ENCODE measurements at regions not wholly inside any gene's neighbourhood (a gene's known extent, or its start where the extent isn't known, plus 50 kb on each side); places are given as distances from the start of the nearest gene placed in this dataset.

DNA sequence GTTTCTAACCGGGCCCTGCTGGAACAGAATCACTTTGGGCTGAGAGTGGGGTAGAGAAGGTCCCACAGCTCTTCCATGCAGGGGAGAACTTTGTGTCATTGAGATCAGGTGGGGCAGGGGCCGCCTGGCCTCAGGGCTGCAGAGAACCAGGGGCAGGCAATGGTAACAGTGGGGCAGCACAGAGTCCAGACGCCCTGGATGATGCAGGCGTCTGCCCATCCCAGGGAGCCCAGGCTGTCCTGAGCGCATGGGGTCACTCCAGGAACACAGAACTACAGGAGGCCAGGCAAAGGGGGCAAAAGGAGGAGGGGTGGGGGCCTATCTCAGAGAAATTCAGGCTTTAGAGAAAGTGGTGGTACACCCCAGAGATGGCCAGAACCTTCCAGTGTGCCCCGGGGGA, 121.3 kb downstream of the NDUFA10 start:
- Mint-ChIP-seq H3K27me3 (no peaks in the 10 kb centered on the region), H3K4me3 (no peak overlapping the region), H3K9me3 (no peaks in the 10 kb centered on the region), H3K27ac (no peak overlapping the region), H3K4me1 (ENCODE audit: low read depth) (no peaks in the 10 kb centered on the region), H3K36me3 (ENCODE audit: low read depth) (no peaks in the 10 kb centered on the region)
- Histone ChIP-seq H3K4me3 (ENCODE audit: low read length) (no peak overlapping the region), H3K9me3 (ENCODE audit: control insufficient read depth in 1 of 2, insufficient read depth in 1 of 2, low read length in 2 of 2) (peaks cover 0 to 8% of the 10 kb centered on the region in 2 experiments), H3K36me3 (ENCODE audit: insufficient read depth, low read length) (no peaks in the 10 kb centered on the region), H3K4me1 (ENCODE audit: insufficient read depth, low read length) (no peaks in the 10 kb centered on the region), H3K27ac (ENCODE audit: low read depth in 1 of 2, low read length in 2 of 2) (no peak overlapping the region), H3K27me3 (ENCODE audit: control insufficient read depth in 1 of 2, insufficient read depth in 2 of 2, low read length in 2 of 2) (no peaks in the 10 kb centered on the region)
- TF ChIP-seq, protein P1, sequence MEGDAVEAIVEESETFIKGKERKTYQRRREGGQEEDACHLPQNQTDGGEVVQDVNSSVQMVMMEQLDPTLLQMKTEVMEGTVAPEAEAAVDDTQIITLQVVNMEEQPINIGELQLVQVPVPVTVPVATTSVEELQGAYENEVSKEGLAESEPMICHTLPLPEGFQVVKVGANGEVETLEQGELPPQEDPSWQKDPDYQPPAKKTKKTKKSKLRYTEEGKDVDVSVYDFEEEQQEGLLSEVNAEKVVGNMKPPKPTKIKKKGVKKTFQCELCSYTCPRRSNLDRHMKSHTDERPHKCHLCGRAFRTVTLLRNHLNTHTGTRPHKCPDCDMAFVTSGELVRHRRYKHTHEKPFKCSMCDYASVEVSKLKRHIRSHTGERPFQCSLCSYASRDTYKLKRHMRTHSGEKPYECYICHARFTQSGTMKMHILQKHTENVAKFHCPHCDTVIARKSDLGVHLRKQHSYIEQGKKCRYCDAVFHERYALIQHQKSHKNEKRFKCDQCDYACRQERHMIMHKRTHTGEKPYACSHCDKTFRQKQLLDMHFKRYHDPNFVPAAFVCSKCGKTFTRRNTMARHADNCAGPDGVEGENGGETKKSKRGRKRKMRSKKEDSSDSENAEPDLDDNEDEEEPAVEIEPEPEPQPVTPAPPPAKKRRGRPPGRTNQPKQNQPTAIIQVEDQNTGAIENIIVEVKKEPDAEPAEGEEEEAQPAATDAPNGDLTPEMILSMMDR (IDR thresholded peaks at IDR 0.05), result no peak
- no peak for DNase-seq
- intact Hi-C loops (cut with DNase I, micrococcal nuclease), result no loop called here
- ChIA-PET CTCF (no interaction called here), POLR2A (no interaction called here)
- no peak for ATAC-seq (ENCODE audit: poor library complexity)

DNA sequence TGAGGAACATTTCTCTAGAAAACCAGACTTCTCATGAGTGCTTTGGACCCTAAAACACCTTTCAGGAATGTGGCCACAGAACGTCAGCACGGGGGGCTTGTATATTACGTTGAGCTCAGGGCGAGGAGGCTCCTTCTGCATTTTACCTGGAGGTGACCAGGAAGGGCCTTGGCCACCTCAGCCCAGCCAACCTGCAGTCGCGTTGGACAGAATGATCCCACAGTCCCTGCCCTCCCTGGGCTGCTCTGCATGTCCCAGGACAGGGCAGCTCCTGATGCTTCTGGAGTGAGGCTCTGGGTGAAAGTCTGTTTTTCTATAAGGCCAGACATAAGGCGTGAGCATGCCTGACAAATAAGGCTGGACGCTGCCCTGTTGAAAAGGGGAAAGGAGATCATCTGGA, 121.9 kb downstream of the NDUFA10 start:
- Mint-ChIP-seq H3K9me3 (no peaks in the 10 kb centered on the region), H3K4me3 (no peak overlapping the region), H3K27ac (no peak overlapping the region), H3K4me1 (ENCODE audit: low read depth) (no peaks in the 10 kb centered on the region), H3K27me3 (no peaks in the 10 kb centered on the region), H3K36me3 (ENCODE audit: low read depth) (no peaks in the 10 kb centered on the region)
- H3K9me3 ChIP-seq (ENCODE audit: control insufficient read depth in 1 of 2, insufficient read depth in 1 of 2, low read length in 2 of 2), result peaks cover 0 to 8% of the 10 kb centered on the region in 2 experiments
- TF ChIP-seq, protein P1 (IDR thresholded peaks at IDR 0.05), result no peak
- intact Hi-C loops (cut with DNase I, micrococcal nuclease), result no loop called here
- H3K36me3 ChIP-seq (ENCODE audit: insufficient read depth, low read length), result no peaks in the 10 kb centered on the region
- no peak overlapping the region for H3K4me3 ChIP-seq (ENCODE audit: low read length)
- H3K27me3 ChIP-seq (ENCODE audit: control insufficient read depth in 1 of 2, insufficient read depth in 2 of 2, low read length in 2 of 2), result no peaks in the 10 kb centered on the region
- ATAC-seq (ENCODE audit: poor library complexity) (no peak), DNase-seq (no peak)
- POLR2A ChIA-PET, result no interaction called here
- H3K4me1 ChIP-seq (ENCODE audit: insufficient read depth, low read length), result no peaks in the 10 kb centered on the region
- no peak overlapping the region for H3K27ac ChIP-seq (ENCODE audit: low read depth in 1 of 2, low read length in 2 of 2)
- CTCF ChIA-PET, result no interaction called here

DNA sequence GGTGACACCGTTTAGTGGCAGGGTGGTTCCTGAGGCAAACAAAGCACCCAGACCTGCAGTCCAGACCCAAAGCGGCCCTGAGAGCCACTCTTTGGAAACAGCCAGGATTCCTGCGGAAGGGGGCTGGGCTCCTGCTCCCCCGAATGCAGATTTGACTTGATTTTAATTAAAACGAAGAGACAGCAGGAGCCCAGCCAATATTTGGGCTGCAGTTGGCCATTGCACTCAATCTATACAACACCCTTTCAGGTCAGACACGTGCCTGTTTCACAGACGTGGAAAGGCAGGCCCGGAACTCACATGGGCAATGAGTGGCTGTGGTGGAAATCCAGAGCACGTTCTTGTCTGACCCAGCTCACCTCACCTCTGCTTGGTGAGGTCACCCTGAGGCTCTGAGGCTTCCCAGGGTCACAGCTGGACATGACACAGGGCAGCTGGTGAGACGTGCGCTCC, 122.4 kb downstream of the NDUFA10 start:
- ATAC-seq (ENCODE audit: poor library complexity), result no peak
- Mint-ChIP-seq H3K9me3 (no peaks in the 10 kb centered on the region), H3K4me3 (no peak overlapping the region), H3K4me1 (ENCODE audit: low read depth) (no peaks in the 10 kb centered on the region), H3K27ac (no peak overlapping the region), H3K36me3 (ENCODE audit: low read depth) (no peaks in the 10 kb centered on the region), H3K27me3 (no peaks in the 10 kb centered on the region)
- Histone ChIP-seq H3K36me3 (ENCODE audit: insufficient read depth, low read length) (no peaks in the 10 kb centered on the region), H3K27ac (ENCODE audit: low read depth in 1 of 2, low read length in 2 of 2) (no peak overlapping the region), H3K4me1 (ENCODE audit: insufficient read depth, low read length) (no peaks in the 10 kb centered on the region), H3K27me3 (ENCODE audit: control insufficient read depth in 1 of 2, insufficient read depth in 2 of 2, low read length in 2 of 2) (no peaks in the 10 kb centered on the region), H3K4me3 (ENCODE audit: low read length) (no peak overlapping the region), H3K9me3 (ENCODE audit: control insufficient read depth in 1 of 2, insufficient read depth in 1 of 2, low read length in 2 of 2) (peaks cover 0 to 9% of the 10 kb centered on the region in 2 experiments)
- TF ChIP-seq, protein P1 (IDR thresholded peaks at IDR 0.05), result no peak
- intact Hi-C loops (cut with DNase I, micrococcal nuclease), result no loop called here
- ChIA-PET POLR2A (no interaction called here), CTCF (no interaction called here)
- DNase-seq, result no peak
